HEK293 (cell line): ENCODE measurements at regions not wholly inside any gene's neighbourhood (a gene's known extent, or its start where the extent isn't known, plus 50 kb on each side); places are given as distances from the start of the nearest gene placed in this dataset.

Experiments
- REPIN1 ChIP-seq: fragments of 450-650 bp; formaldehyde crosslinking; IDR thresholded peaks from 2 replicates; pipeline ENCODE4 v1.5.1; 2017; ENCODE audit warnings: missing biosample characterization, missing genetic modification characterization, low read depth
- ZFHX2 ChIP-seq: fragments of 450-650 bp; formaldehyde crosslinking; conservative IDR thresholded peaks from 2 replicates; pipeline ENCODE4 v1.5.1; 2016; ENCODE audit warnings: missing biosample characterization, missing genetic modification characterization
- ZNF155 ChIP-seq: fragments of 450-650 bp; formaldehyde crosslinking; IDR thresholded peaks from 2 replicates; pipeline ENCODE4 v1.5.1; 2016; ENCODE audit warnings: missing biosample characterization, missing genetic modification characterization
- ZNF580 ChIP-seq: fragments of 450-650 bp; formaldehyde crosslinking; IDR thresholded peaks from 2 replicates; pipeline ENCODE4 v1.5.1; 2016; ENCODE audit warnings: missing biosample characterization, missing genetic modification characterization
- TF ChIP-seq, protein P1 (sequence below): fragments of 450-650 bp; formaldehyde crosslinking; IDR thresholded peaks from 2 replicates; pipeline ENCODE4 v1.5.1; 2016; ENCODE audit warnings: missing biosample characterization, missing genetic modification characterization
- TF ChIP-seq, protein P2 (sequence below): fragments of 450-650 bp; formaldehyde crosslinking; IDR thresholded peaks from 2 replicates; pipeline ENCODE4 v1.5.1; 2016; ENCODE audit warnings: missing biosample characterization, missing genetic modification characterization, borderline replicate concordance

GRCh38 chr7:136526408-136527105 lies 341.9 kb upstream of the CHRM2 start:
- TF ChIP-seq, protein P1, sequence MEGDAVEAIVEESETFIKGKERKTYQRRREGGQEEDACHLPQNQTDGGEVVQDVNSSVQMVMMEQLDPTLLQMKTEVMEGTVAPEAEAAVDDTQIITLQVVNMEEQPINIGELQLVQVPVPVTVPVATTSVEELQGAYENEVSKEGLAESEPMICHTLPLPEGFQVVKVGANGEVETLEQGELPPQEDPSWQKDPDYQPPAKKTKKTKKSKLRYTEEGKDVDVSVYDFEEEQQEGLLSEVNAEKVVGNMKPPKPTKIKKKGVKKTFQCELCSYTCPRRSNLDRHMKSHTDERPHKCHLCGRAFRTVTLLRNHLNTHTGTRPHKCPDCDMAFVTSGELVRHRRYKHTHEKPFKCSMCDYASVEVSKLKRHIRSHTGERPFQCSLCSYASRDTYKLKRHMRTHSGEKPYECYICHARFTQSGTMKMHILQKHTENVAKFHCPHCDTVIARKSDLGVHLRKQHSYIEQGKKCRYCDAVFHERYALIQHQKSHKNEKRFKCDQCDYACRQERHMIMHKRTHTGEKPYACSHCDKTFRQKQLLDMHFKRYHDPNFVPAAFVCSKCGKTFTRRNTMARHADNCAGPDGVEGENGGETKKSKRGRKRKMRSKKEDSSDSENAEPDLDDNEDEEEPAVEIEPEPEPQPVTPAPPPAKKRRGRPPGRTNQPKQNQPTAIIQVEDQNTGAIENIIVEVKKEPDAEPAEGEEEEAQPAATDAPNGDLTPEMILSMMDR (tag by site-specific recombination), result no peak
- TF ChIP-seq ZFHX2 (tag by site-specific recombination) (no peak), REPIN1 (tag by site-specific recombination) (no peak), ZNF155 (tag by site-specific recombination) (no peak), ZNF580 (tag by site-specific recombination) (no peak)
- TF ChIP-seq, protein P2, sequence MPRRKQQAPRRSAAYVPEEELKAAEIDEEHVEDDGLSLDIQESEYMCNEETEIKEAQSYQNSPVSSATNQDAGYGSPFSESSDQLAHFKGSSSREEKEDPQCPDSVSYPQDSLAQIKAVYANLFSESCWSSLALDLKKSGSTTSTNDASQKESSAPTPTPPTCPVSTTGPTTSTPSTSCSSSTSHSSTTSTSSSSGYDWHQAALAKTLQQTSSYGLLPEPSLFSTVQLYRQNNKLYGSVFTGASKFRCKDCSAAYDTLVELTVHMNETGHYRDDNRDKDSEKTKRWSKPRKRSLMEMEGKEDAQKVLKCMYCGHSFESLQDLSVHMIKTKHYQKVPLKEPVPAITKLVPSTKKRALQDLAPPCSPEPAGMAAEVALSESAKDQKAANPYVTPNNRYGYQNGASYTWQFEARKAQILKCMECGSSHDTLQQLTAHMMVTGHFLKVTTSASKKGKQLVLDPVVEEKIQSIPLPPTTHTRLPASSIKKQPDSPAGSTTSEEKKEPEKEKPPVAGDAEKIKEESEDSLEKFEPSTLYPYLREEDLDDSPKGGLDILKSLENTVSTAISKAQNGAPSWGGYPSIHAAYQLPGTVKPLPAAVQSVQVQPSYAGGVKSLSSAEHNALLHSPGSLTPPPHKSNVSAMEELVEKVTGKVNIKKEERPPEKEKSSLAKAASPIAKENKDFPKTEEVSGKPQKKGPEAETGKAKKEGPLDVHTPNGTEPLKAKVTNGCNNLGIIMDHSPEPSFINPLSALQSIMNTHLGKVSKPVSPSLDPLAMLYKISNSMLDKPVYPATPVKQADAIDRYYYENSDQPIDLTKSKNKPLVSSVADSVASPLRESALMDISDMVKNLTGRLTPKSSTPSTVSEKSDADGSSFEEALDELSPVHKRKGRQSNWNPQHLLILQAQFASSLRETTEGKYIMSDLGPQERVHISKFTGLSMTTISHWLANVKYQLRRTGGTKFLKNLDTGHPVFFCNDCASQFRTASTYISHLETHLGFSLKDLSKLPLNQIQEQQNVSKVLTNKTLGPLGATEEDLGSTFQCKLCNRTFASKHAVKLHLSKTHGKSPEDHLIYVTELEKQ (tag by site-specific recombination), result no peak
